ENCODE measurements at regions not wholly inside any gene's neighbourhood (a gene's known extent, or its start where the extent isn't known, plus 50 kb on each side); places are given as distances from the start of the nearest gene placed in this dataset.

- ChIA-PET POLR2A (no interaction called here), CTCF (no interaction called here)
- no peak for DNase-seq (ENCODE audit: extremely low spot score)
- TF ChIP-seq SP1 (IDR thresholded peaks at IDR 0.05) (no peak), ELF4 (IDR thresholded peaks at IDR 0.05) (no peak), HDGF (IDR thresholded peaks at IDR 0.05; ENCODE audit: borderline replicate concordance) (no peak), TARDBP (IDR thresholded peaks at IDR 0.05) (no peak), SUZ12 (IDR thresholded peaks at IDR 0.05) (no peak), FOXA1 (IDR thresholded peaks at IDR 0.05) (no peak), ARNT (IDR thresholded peaks at IDR 0.05) (no peak), FOXK2 (IDR thresholded peaks at IDR 0.05) (no peak), NFRKB (IDR thresholded peaks at IDR 0.05) (no peak), L3MBTL2 (conservative IDR thresholded peaks at IDR 0.05) (no peak), FOXM1 (IDR thresholded peaks at IDR 0.05; ENCODE audit: borderline replicate concordance) (no peak), BHLHE40 (IDR thresholded peaks at IDR 0.05; ENCODE audit: borderline replicate concordance) (no peak), PKNOX1 (IDR thresholded peaks at IDR 0.05) (no peak), LEF1 (IDR thresholded peaks at IDR 0.05; ENCODE audit: borderline replicate concordance) (no peak)
These were observed 146.1 kb downstream of the TTLL2 start for GRCh38 chr6:167470836-167471547.

- TF ChIP-seq SP1 (IDR thresholded peaks at IDR 0.05) (no peak), ARNT (IDR thresholded peaks at IDR 0.05) (no peak), FOXK2 (IDR thresholded peaks at IDR 0.05) (no peak), ELF4 (IDR thresholded peaks at IDR 0.05) (no peak), L3MBTL2 (conservative IDR thresholded peaks at IDR 0.05) (no peak), PKNOX1 (IDR thresholded peaks at IDR 0.05) (no peak), SUZ12 (IDR thresholded peaks at IDR 0.05) (no peak), HDGF (IDR thresholded peaks at IDR 0.05; ENCODE audit: borderline replicate concordance) (no peak), ZNF384 (IDR thresholded peaks at IDR 0.05) (no peak), LEF1 (IDR thresholded peaks at IDR 0.05; ENCODE audit: borderline replicate concordance) (no peak), TARDBP (IDR thresholded peaks at IDR 0.05) (no peak), FOXA1 (IDR thresholded peaks at IDR 0.05) (no peak), BHLHE40 (IDR thresholded peaks at IDR 0.05; ENCODE audit: borderline replicate concordance) (no peak), NFRKB (IDR thresholded peaks at IDR 0.05) (no peak), CTBP1 (IDR thresholded peaks at IDR 0.05; ENCODE audit: borderline replicate concordance) (no peak), FOXM1 (IDR thresholded peaks at IDR 0.05; ENCODE audit: borderline replicate concordance) (no peak)
- POLR2A ChIA-PET, result no interaction called here
- no peak for DNase-seq (ENCODE audit: extremely low spot score)
- CTCF ChIA-PET, result no interaction called here
These were observed 146.7 kb downstream of the TTLL2 start for GRCh38 chr6:167471548-167471930.

GRCh38 chr6:167472148-167472547 lies 147.3 kb downstream of the TTLL2 start:
- DNase-seq (ENCODE audit: extremely low spot score), result no peak
- ChIA-PET POLR2A (no interaction called here), CTCF (no interaction called here)
- TF ChIP-seq ARNT (IDR thresholded peaks at IDR 0.05) (no peak), L3MBTL2 (conservative IDR thresholded peaks at IDR 0.05) (no peak), FOXK2 (IDR thresholded peaks at IDR 0.05) (no peak), HDGF (IDR thresholded peaks at IDR 0.05; ENCODE audit: borderline replicate concordance) (no peak), SUZ12 (IDR thresholded peaks at IDR 0.05) (no peak), CTBP1 (IDR thresholded peaks at IDR 0.05; ENCODE audit: borderline replicate concordance) (no peak), ELF4 (IDR thresholded peaks at IDR 0.05) (no peak), FOXM1 (IDR thresholded peaks at IDR 0.05; ENCODE audit: borderline replicate concordance) (no peak), TARDBP (IDR thresholded peaks at IDR 0.05) (no peak)

DNA sequence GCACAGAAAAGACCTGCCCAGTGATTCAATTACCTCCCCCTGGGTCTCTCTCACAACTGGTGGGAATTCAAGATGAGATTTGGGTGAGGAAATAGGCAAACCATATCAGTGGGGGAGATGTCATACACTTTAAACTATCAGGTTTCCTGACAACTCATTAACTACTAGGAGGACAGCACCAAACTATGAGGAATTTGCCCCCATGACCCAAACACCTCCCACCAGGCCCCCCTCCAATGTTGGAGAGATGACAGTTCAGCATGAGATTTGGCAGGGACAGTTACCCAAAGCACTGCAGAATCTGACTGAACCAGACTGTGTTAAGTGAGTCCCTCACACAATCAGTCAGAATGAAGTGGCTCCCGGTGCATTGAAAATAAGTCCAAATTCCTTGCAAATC lies 148.0 kb downstream of the TTLL2 start:
- no peak for DNase-seq (ENCODE audit: extremely low spot score)
- CTCF ChIA-PET, result no interaction called here
- POLR2A ChIA-PET, result no interaction called here

GRCh38 chr6:167474171-167474570 lies 149.3 kb downstream of the TTLL2 start:
- CTCF ChIA-PET, result no interaction called here
- TF ChIP-seq TARDBP (IDR thresholded peaks at IDR 0.05), result no peak
- no peak for TF ChIP-seq HDGF (IDR thresholded peaks at IDR 0.05; ENCODE audit: borderline replicate concordance)
- no peak for TF ChIP-seq BHLHE40 (IDR thresholded peaks at IDR 0.05; ENCODE audit: borderline replicate concordance)
- no peak for TF ChIP-seq SUZ12 (IDR thresholded peaks at IDR 0.05)
- TF ChIP-seq CTBP1 (IDR thresholded peaks at IDR 0.05; ENCODE audit: borderline replicate concordance), result no peak
- no peak for TF ChIP-seq ZNF384 (IDR thresholded peaks at IDR 0.05)
- TF ChIP-seq SP1 (IDR thresholded peaks at IDR 0.05), result no peak
- DNase-seq (ENCODE audit: extremely low spot score), result no peak
- POLR2A ChIA-PET, result no interaction called here

More for the DNA sequence above, 148.0 kb downstream of the TTLL2 start:
- TF ChIP-seq L3MBTL2 (conservative IDR thresholded peaks at IDR 0.05) (no peak), NFRKB (IDR thresholded peaks at IDR 0.05) (no peak), ARNT (IDR thresholded peaks at IDR 0.05) (no peak), LEF1 (IDR thresholded peaks at IDR 0.05; ENCODE audit: borderline replicate concordance) (no peak), BHLHE40 (IDR thresholded peaks at IDR 0.05; ENCODE audit: borderline replicate concordance) (no peak), ELF4 (IDR thresholded peaks at IDR 0.05) (no peak), HDGF (IDR thresholded peaks at IDR 0.05; ENCODE audit: borderline replicate concordance) (no peak), FOXA1 (IDR thresholded peaks at IDR 0.05) (no peak), SUZ12 (IDR thresholded peaks at IDR 0.05) (no peak), SP1 (IDR thresholded peaks at IDR 0.05) (no peak)

- POLR2A ChIA-PET, result no interaction called here
- no peak for DNase-seq (ENCODE audit: extremely low spot score)
- CTCF ChIA-PET, result no interaction called here
- TF ChIP-seq TARDBP (IDR thresholded peaks at IDR 0.05), result no peak
- no peak for TF ChIP-seq FOXK2 (IDR thresholded peaks at IDR 0.05)
- TF ChIP-seq PKNOX1 (IDR thresholded peaks at IDR 0.05), result no peak
- no peak for TF ChIP-seq ELF4 (IDR thresholded peaks at IDR 0.05)
- TF ChIP-seq SP1 (IDR thresholded peaks at IDR 0.05), result no peak
- no peak for TF ChIP-seq FOXA1 (IDR thresholded peaks at IDR 0.05)
- TF ChIP-seq SUZ12 (IDR thresholded peaks at IDR 0.05), result no peak
- TF ChIP-seq ARNT (IDR thresholded peaks at IDR 0.05), result no peak
- no peak for TF ChIP-seq L3MBTL2 (conservative IDR thresholded peaks at IDR 0.05)
- TF ChIP-seq LEF1 (IDR thresholded peaks at IDR 0.05; ENCODE audit: borderline replicate concordance), result no peak
- no peak for TF ChIP-seq HDGF (IDR thresholded peaks at IDR 0.05; ENCODE audit: borderline replicate concordance)
- no peak for TF ChIP-seq FOXM1 (IDR thresholded peaks at IDR 0.05; ENCODE audit: borderline replicate concordance)
- TF ChIP-seq NFRKB (IDR thresholded peaks at IDR 0.05), result no peak
- no peak for TF ChIP-seq BHLHE40 (IDR thresholded peaks at IDR 0.05; ENCODE audit: borderline replicate concordance)
- no peak for TF ChIP-seq CTBP1 (IDR thresholded peaks at IDR 0.05; ENCODE audit: borderline replicate concordance)
- no peak for TF ChIP-seq ZNF384 (IDR thresholded peaks at IDR 0.05)
These were observed 149.8 kb downstream of the TTLL2 start for GRCh38 chr6:167474725-167475124.

Data from HEK293T (cell line).